HEK293 (cell line): ENCODE measurements at regions not wholly inside any gene's neighbourhood (a gene's known extent, or its start where the extent isn't known, plus 50 kb on each side); places are given as distances from the start of the nearest gene placed in this dataset.

Experiments used
- IKZF3 ChIP-seq: fragments of 450-650 bp; IDR thresholded peaks from 2 replicates; pipeline ENCODE4 v1.5.0; 2018; ENCODE audit warnings: missing biosample characterization, mild to moderate bottlenecking, missing genetic modification characterization, moderate library complexity
- SETDB1 ChIP-seq: IDR thresholded peaks from one replicate; pipeline ENCODE4 v1.6.1; 2017; ENCODE audit warnings: mild to moderate bottlenecking, low read length, moderate library complexity, mixed read lengths; ENCODE audit not compliant: insufficient read length
- TCF7L2 ChIP-seq: IDR thresholded peaks from 2 replicates; pipeline ENCODE4 v1.6.1; 2011; ENCODE audit warnings: low read depth, mild to moderate bottlenecking, inconsistent platforms, low read length, moderate library complexity, borderline replicate concordance
- ZNF174 ChIP-seq: fragments of 450-650 bp; formaldehyde crosslinking; IDR thresholded peaks from 2 replicates; pipeline ENCODE4 v1.5.0; 2017; ENCODE audit warnings: missing biosample characterization, mild to moderate bottlenecking, missing genetic modification characterization
- ZNF629 ChIP-seq: fragments of 450-650 bp; formaldehyde crosslinking; IDR thresholded peaks from 2 replicates; pipeline ENCODE4 v1.5.1; 2017; ENCODE audit warnings: missing biosample characterization, missing genetic modification characterization
- TF ChIP-seq, protein P1 (sequence below): fragments of 450-650 bp; formaldehyde crosslinking; IDR thresholded peaks from 2 replicates; pipeline ENCODE4 v1.5.1; 2016; ENCODE audit warnings: missing biosample characterization, missing genetic modification characterization
- TF ChIP-seq, protein P2 (sequence below): fragments of 450-650 bp; formaldehyde crosslinking; IDR thresholded peaks from 2 replicates; pipeline ENCODE4 v1.5.1; 2016; ENCODE audit warnings: missing biosample characterization, missing genetic modification characterization
- TF ChIP-seq, protein P3 (sequence below): fragments of 450-650 bp; formaldehyde crosslinking; IDR thresholded peaks from 2 replicates; pipeline ENCODE4 v1.5.1; 2016; ENCODE audit warnings: missing biosample characterization, missing genetic modification characterization
- TF ChIP-seq, protein P4 (sequence below): fragments of 450-650 bp; formaldehyde crosslinking; IDR thresholded peaks from 2 replicates; pipeline ENCODE4 v1.5.1; 2016; ENCODE audit warnings: missing biosample characterization, missing genetic modification characterization
- TF ChIP-seq, protein P5 (sequence below): fragments of 450-650 bp; formaldehyde crosslinking; IDR thresholded peaks from 2 replicates; pipeline ENCODE4 v1.5.1; 2016; ENCODE audit warnings: missing biosample characterization, missing genetic modification characterization
- TF ChIP-seq, protein P6 (sequence below): fragments of 450-650 bp; formaldehyde crosslinking; IDR thresholded peaks from 2 replicates; pipeline ENCODE4 v1.5.1; 2016; ENCODE audit warnings: missing biosample characterization, missing genetic modification characterization

DNA sequence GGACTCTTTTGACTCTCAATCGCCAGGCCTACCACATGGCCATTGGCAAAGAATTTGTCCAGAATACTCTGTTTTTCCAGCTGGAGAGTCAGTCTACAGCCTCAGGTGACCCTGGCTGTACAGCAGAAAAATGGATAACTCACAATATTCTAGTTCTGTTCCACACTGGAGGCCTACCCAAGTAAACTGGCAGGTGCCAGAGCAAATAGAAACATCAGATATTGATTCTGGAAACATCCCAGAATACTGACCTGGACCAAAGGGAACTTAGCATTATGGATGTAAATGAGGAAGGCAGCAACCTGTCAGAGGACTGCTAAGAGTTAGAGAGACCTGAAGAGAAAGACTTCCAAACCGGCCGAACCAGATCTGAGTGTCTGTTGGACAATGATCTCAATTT lies 147.9 kb upstream of the SMAD1 start:
- no peak for TF ChIP-seq SETDB1
- no peak for TF ChIP-seq IKZF3 (tag by site-specific recombination)
- TF ChIP-seq, protein P1, sequence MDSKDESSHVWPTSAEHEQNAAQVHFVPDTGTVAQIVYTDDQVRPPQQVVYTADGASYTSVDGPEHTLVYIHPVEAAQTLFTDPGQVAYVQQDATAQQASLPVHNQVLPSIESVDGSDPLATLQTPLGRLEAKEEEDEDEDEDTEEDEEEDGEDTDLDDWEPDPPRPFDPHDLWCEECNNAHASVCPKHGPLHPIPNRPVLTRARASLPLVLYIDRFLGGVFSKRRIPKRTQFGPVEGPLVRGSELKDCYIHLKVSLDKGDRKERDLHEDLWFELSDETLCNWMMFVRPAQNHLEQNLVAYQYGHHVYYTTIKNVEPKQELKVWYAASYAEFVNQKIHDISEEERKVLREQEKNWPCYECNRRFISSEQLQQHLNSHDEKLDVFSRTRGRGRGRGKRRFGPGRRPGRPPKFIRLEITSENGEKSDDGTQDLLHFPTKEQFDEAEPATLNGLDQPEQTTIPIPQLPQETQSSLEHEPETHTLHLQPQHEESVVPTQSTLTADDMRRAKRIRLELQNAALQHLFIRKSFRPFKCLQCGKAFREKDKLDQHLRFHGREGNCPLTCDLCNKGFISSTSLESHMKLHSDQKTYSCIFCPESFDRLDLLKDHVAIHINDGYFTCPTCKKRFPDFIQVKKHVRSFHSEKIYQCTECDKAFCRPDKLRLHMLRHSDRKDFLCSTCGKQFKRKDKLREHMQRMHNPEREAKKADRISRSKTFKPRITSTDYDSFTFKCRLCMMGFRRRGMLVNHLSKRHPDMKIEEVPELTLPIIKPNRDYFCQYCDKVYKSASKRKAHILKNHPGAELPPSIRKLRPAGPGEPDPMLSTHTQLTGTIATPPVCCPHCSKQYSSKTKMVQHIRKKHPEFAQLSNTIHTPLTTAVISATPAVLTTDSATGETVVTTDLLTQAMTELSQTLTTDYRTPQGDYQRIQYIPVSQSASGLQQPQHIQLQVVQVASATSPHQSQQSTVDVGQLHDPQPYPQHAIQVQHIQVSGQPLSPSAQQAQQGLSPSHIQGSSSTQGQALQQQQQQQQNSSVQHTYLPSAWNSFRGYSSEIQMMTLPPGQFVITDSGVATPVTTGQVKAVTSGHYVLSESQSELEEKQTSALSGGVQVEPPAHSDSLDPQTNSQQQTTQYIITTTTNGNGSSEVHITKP: no peak
- TF ChIP-seq, protein P2, sequence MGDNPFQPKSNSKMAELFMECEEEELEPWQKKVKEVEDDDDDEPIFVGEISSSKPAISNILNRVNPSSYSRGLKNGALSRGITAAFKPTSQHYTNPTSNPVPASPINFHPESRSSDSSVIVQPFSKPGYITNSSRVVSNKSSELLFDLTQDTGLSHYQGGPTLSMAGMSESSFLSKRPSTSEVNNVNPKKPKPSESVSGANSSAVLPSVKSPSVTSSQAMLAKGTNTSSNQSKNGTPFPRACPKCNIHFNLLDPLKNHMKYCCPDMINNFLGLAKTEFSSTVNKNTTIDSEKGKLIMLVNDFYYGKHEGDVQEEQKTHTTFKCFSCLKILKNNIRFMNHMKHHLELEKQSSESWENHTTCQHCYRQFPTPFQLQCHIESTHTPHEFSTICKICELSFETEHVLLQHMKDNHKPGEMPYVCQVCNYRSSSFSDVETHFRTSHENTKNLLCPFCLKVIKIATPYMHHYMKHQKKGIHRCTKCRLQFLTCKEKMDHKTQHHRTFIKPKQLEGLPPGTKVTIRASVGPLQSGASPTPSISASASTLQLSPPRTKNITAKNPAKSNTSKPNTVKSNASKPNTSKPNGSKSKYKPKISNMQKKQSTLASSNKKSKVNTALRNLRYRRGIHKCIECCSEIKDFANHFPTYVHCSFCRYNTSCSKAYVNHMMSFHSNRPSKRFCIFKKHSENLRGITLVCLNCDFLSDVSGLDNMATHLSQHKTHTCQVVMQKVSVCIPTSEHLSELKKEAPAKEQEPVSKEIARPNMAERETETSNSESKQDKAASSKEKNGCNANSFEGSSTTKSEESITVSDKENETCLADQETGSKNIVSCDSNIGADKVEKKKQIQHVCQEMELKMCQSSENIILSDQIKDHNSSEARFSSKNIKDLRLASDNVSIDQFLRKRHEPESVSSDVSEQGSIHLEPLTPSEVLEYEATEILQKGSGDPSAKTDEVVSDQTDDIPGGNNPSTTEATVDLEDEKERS: no peak
- TF ChIP-seq, protein P3, sequence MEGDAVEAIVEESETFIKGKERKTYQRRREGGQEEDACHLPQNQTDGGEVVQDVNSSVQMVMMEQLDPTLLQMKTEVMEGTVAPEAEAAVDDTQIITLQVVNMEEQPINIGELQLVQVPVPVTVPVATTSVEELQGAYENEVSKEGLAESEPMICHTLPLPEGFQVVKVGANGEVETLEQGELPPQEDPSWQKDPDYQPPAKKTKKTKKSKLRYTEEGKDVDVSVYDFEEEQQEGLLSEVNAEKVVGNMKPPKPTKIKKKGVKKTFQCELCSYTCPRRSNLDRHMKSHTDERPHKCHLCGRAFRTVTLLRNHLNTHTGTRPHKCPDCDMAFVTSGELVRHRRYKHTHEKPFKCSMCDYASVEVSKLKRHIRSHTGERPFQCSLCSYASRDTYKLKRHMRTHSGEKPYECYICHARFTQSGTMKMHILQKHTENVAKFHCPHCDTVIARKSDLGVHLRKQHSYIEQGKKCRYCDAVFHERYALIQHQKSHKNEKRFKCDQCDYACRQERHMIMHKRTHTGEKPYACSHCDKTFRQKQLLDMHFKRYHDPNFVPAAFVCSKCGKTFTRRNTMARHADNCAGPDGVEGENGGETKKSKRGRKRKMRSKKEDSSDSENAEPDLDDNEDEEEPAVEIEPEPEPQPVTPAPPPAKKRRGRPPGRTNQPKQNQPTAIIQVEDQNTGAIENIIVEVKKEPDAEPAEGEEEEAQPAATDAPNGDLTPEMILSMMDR (tag by site-specific recombination): no peak
- no peak for TF ChIP-seq TCF7L2
- TF ChIP-seq ZNF174: no peak
- TF ChIP-seq, protein P4, sequence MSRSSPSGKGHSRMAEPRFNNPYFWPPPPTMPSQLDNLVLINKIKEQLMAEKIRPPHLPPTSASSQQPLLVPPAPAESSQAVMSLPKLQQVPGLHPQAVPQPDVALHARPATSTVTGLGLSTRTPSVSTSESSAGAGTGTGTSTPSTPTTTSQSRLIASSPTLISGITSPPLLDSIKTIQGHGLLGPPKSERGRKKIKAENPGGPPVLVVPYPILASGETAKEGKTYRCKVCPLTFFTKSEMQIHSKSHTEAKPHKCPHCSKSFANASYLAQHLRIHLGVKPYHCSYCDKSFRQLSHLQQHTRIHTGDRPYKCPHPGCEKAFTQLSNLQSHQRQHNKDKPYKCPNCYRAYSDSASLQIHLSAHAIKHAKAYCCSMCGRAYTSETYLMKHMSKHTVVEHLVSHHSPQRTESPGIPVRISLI: no peak
- TF ChIP-seq, protein P5, sequence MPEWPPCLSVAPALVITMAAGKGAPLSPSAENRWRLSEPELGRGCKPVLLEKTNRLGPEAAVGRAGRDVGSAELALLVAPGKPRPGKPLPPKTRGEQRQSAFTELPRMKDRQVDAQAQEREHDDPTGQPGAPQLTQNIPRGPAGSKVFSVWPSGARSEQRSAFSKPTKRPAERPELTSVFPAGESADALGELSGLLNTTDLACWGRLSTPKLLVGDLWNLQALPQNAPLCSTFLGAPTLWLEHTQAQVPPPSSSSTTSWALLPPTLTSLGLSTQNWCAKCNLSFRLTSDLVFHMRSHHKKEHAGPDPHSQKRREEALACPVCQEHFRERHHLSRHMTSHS (tag by site-specific recombination): no peak
- TF ChIP-seq ZNF629 (tag by site-specific recombination): no peak
- TF ChIP-seq, protein P6, sequence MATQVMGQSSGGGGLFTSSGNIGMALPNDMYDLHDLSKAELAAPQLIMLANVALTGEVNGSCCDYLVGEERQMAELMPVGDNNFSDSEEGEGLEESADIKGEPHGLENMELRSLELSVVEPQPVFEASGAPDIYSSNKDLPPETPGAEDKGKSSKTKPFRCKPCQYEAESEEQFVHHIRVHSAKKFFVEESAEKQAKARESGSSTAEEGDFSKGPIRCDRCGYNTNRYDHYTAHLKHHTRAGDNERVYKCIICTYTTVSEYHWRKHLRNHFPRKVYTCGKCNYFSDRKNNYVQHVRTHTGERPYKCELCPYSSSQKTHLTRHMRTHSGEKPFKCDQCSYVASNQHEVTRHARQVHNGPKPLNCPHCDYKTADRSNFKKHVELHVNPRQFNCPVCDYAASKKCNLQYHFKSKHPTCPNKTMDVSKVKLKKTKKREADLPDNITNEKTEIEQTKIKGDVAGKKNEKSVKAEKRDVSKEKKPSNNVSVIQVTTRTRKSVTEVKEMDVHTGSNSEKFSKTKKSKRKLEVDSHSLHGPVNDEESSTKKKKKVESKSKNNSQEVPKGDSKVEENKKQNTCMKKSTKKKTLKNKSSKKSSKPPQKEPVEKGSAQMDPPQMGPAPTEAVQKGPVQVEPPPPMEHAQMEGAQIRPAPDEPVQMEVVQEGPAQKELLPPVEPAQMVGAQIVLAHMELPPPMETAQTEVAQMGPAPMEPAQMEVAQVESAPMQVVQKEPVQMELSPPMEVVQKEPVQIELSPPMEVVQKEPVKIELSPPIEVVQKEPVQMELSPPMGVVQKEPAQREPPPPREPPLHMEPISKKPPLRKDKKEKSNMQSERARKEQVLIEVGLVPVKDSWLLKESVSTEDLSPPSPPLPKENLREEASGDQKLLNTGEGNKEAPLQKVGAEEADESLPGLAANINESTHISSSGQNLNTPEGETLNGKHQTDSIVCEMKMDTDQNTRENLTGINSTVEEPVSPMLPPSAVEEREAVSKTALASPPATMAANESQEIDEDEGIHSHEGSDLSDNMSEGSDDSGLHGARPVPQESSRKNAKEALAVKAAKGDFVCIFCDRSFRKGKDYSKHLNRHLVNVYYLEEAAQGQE (tag by site-specific recombination): no peak
